ENCODE measurements at regions not wholly inside any gene's neighbourhood (a gene's known extent, or its start where the extent isn't known, plus 50 kb on each side); places are given as distances from the start of the nearest gene placed in this dataset.
"Not testable (repeated sequence)": the region's sequence is repeated elsewhere in the genome, so short reads cannot be mapped to it uniquely, and the experiment has no call there.

GRCh38 chr9:115880221-115880885 lies 273.2 kb upstream of the PAPPA start:
- DNase-seq (ENCODE audit: low spot score): no peak

- DNase-seq (ENCODE audit: low spot score): no peak
These were observed 270.7 kb upstream of the PAPPA start for GRCh38 chr9:115882911-115883310.

GRCh38 chr9:115883467-115884329 lies 269.9 kb upstream of the PAPPA start:
- DNase-seq (ENCODE audit: low spot score): peak; percentile 44

GRCh38 chr9:115884846-115885245 lies 268.7 kb upstream of the PAPPA start:
- no peak for DNase-seq (ENCODE audit: low spot score)

GRCh38 chr9:115888131-115888530 lies 265.5 kb upstream of the PAPPA start:
- DNase-seq (ENCODE audit: low spot score): no peak

- no peak for DNase-seq (ENCODE audit: low spot score)
These were observed 261.7 kb upstream of the PAPPA start for GRCh38 chr9:115891929-115892328.

GRCh38 chr9:115898478-115898877 lies 255.1 kb upstream of the PAPPA start:
- not testable (repeated sequence) for DNase-seq (ENCODE audit: low spot score)

GRCh38 chr9:115900698-115901097 lies 252.9 kb upstream of the PAPPA start:
- DNase-seq (ENCODE audit: low spot score): no peak

- no peak for DNase-seq (ENCODE audit: low spot score)
These were observed 242.6 kb upstream of the PAPPA start for GRCh38 chr9:115910959-115911358.

GRCh38 chr9:115912086-115912485 lies 241.5 kb upstream of the PAPPA start:
- DNase-seq (ENCODE audit: low spot score): no peak

- no peak for DNase-seq (ENCODE audit: low spot score)
These were observed 239.9 kb upstream of the PAPPA start for GRCh38 chr9:115913696-115914095.

- no peak for DNase-seq (ENCODE audit: low spot score)
These were observed 239.3 kb upstream of the PAPPA start for GRCh38 chr9:115914291-115914690.

- no peak for DNase-seq (ENCODE audit: low spot score)
These were observed 232.3 kb upstream of the PAPPA start for GRCh38 chr9:115921301-115921700.

GRCh38 chr9:115922444-115922843 lies 231.1 kb upstream of the PAPPA start:
- DNase-seq (ENCODE audit: low spot score): no peak

- no peak for DNase-seq (ENCODE audit: low spot score)
These were observed 230.2 kb upstream of the PAPPA start for GRCh38 chr9:115923410-115923809.

GRCh38 chr9:115923903-115924668 lies 229.5 kb upstream of the PAPPA start:
- no peak for DNase-seq (ENCODE audit: low spot score)

GRCh38 chr9:115924669-115924987 lies 229.0 kb upstream of the PAPPA start:
- DNase-seq (ENCODE audit: low spot score): no peak

- DNase-seq (ENCODE audit: low spot score): no peak
These were observed 228.2 kb upstream of the PAPPA start for GRCh38 chr9:115925424-115925823.

GRCh38 chr9:115930472-115930871 lies 223.1 kb upstream of the PAPPA start:
- no peak for DNase-seq (ENCODE audit: low spot score)

GRCh38 chr9:115938479-115938878 lies 215.1 kb upstream of the PAPPA start:
- DNase-seq (ENCODE audit: low spot score): no peak

GRCh38 chr9:115939065-115939765 lies 214.4 kb upstream of the PAPPA start:
- DNase-seq (ENCODE audit: low spot score): no peak

All from cerebellar cortex (tissue), 1 donor.